Right atrium auricular region (tissue), 2 donors: ENCODE measurements at regions not wholly inside any gene's neighbourhood (a gene's known extent, or its start where the extent isn't known, plus 50 kb on each side); places are given as distances from the start of the nearest gene placed in this dataset.

ENCODE experiments used
- DNase-seq: peaks from one replicate; pipeline ENCODE4 v3.0.0-alpha.2; 2019; ENCODE audit warnings: low spot score
- H3K27ac ChIP-seq, 2 donors: fragments of 200-600 bp; sonication (generic); 1 replicate in 1 of 2; 2 replicates in 1 of 2; pipeline ENCODE4 v1.5.1; 2016 to 2019
- H3K27me3 ChIP-seq, 2 donors: fragments of 200-600 bp; sonication (generic); one replicate each; pipeline versions ENCODE4 v1.5.1 to v1.6.0; 2017 to 2019
- H3K36me3 ChIP-seq: fragments of 200-600 bp; sonication (generic); one replicate; pipeline ENCODE4 v1.5.1; 2016
- H3K4me1 ChIP-seq, 2 donors: fragments of 200-600 bp; sonication (generic); one replicate each; pipeline versions ENCODE4 v1.5.1 to v1.6.0; 2017 to 2019
- H3K4me3 ChIP-seq, 2 donors: fragments of 200-600 bp; sonication (generic); 1 replicate in 1 of 2; 2 replicates in 1 of 2; pipeline ENCODE4 v1.5.1; 2017 to 2019; ENCODE audit warnings: mild to moderate bottlenecking in 1 of 2, moderate library complexity in 1 of 2
- H3K9me3 ChIP-seq, 2 donors: fragments of 200-600 bp; sonication (generic); one replicate each; pipeline ENCODE4 v1.5.1; 2019
- CTCF ChIP-seq, 2 donors: fragments of 200-600 bp; sonication (generic); IDR thresholded peaks; one replicate each; pipeline ENCODE4 v1.5.1; 2019; ENCODE audit warnings: antibody characterized with exemption in 2 of 2

- Histone ChIP-seq H3K27me3 (no peaks in the 10 kb centered on the region), H3K36me3 (no peaks in the 10 kb centered on the region), H3K4me1 (no peaks in the 10 kb centered on the region), H3K4me3 (no peak overlapping the region), H3K9me3 (no peaks in the 10 kb centered on the region), H3K27ac (no peak overlapping the region)
- no peak for DNase-seq
- no peak for TF ChIP-seq CTCF (IDR thresholded peaks at IDR 0.05)
Observed at GRCh38 chr11:82601711-82602110, 132.0 kb downstream of the FAM181B start.

GRCh38 chr11:82599836-82600235 is 133.8 kb downstream of the FAM181B start:
- Histone ChIP-seq H3K4me1 (no peaks in the 10 kb centered on the region), H3K36me3 (no peaks in the 10 kb centered on the region), H3K27ac (no peak overlapping the region), H3K4me3 (no peak overlapping the region), H3K9me3 (no peaks in the 10 kb centered on the region), H3K27me3 (no peaks in the 10 kb centered on the region)
- DNase-seq = no peak
- no peak for TF ChIP-seq CTCF (IDR thresholded peaks at IDR 0.05)

GRCh38 chr11:82586581-82586980 is 147.1 kb downstream of the FAM181B start:
- H3K9me3 ChIP-seq = no peaks in the 10 kb centered on the region
- no peak overlapping the region for H3K27ac ChIP-seq
- DNase-seq = no peak
- H3K4me1 ChIP-seq = no peaks in the 10 kb centered on the region
- TF ChIP-seq CTCF (IDR thresholded peaks at IDR 0.05) = no peak
- H3K27me3 ChIP-seq = no peaks in the 10 kb centered on the region
- no peak overlapping the region for H3K4me3 ChIP-seq
- H3K36me3 ChIP-seq = no peaks in the 10 kb centered on the region

- Histone ChIP-seq H3K27me3 (no peaks in the 10 kb centered on the region), H3K9me3 (no peaks in the 10 kb centered on the region), H3K36me3 (no peaks in the 10 kb centered on the region), H3K4me3 (no peak overlapping the region), H3K27ac (no peak overlapping the region), H3K4me1 (no peaks in the 10 kb centered on the region)
- no peak for TF ChIP-seq CTCF (IDR thresholded peaks at IDR 0.05)
- DNase-seq = no peak
Observed at GRCh38 chr11:82577246-82577645, 156.4 kb downstream of the FAM181B start.

- no peak for TF ChIP-seq CTCF (IDR thresholded peaks at IDR 0.05)
- Histone ChIP-seq H3K27ac (no peak overlapping the region), H3K9me3 (no peaks in the 10 kb centered on the region), H3K36me3 (no peaks in the 10 kb centered on the region), H3K4me3 (no peak overlapping the region), H3K4me1 (no peaks in the 10 kb centered on the region), H3K27me3 (no peaks in the 10 kb centered on the region)
- DNase-seq = no peak
Observed at GRCh38 chr11:82560836-82561235, 172.8 kb downstream of the FAM181B start.

- Histone ChIP-seq H3K4me1 (no peaks in the 10 kb centered on the region), H3K9me3 (no peaks in the 10 kb centered on the region), H3K4me3 (no peak overlapping the region), H3K27me3 (no peaks in the 10 kb centered on the region), H3K36me3 (no peaks in the 10 kb centered on the region), H3K27ac (no peak overlapping the region)
- DNase-seq = no peak
- no peak for TF ChIP-seq CTCF (IDR thresholded peaks at IDR 0.05)
Observed at GRCh38 chr11:82559609-82560008, 174.1 kb downstream of the FAM181B start.
